ENCODE measurements at regions not wholly inside any gene's neighbourhood (a gene's known extent, or its start where the extent isn't known, plus 50 kb on each side); places are given as distances from the start of the nearest gene placed in this dataset.

- no peak for TF ChIP-seq CTCF (tag by site-specific recombination; IDR thresholded peaks at IDR 0.05)
- TF ChIP-seq ZNF138 (tag by site-specific recombination; IDR thresholded peaks at IDR 0.05; ENCODE audit: borderline replicate concordance): no peak
- TF ChIP-seq ZFP3 (tag by site-specific recombination; IDR thresholded peaks at IDR 0.05; ENCODE audit: low read depth): no peak
- TF ChIP-seq REST (tag by site-specific recombination; IDR thresholded peaks at IDR 0.05): no peak
- TF ChIP-seq ZNF792 (tag by site-specific recombination; IDR thresholded peaks at IDR 0.05): no peak
- TF ChIP-seq ZNF837 (tag by site-specific recombination; IDR thresholded peaks at IDR 0.05): no peak
- no peak for TF ChIP-seq PATZ1 (tag by site-specific recombination; IDR thresholded peaks at IDR 0.05)
- no peak for TF ChIP-seq ZNF133 (tag by site-specific recombination; IDR thresholded peaks at IDR 0.05)
- no peak for TF ChIP-seq ZBTB17 (tag by site-specific recombination; IDR thresholded peaks at IDR 0.05)
- TF ChIP-seq ZNF555 (tag by site-specific recombination; conservative IDR thresholded peaks at IDR 0.05): no peak
- no peak for TF ChIP-seq ZNF76 (tag by site-specific recombination; IDR thresholded peaks at IDR 0.05; ENCODE audit: borderline replicate concordance, low read depth)
- TF ChIP-seq ZNF335 (tag by site-specific recombination; conservative IDR thresholded peaks at IDR 0.05): no peak
- TF ChIP-seq EGR2 (tag by site-specific recombination; IDR thresholded peaks at IDR 0.05; ENCODE audit: low read depth): no peak
These were observed 100.5 kb upstream of the MED13L start for GRCh38 chr12:116378002-116378401.
